Astrocyte (in vitro differentiated cells and primary cell): ENCODE measurements at regions not wholly inside any gene's neighbourhood (a gene's known extent, or its start where the extent isn't known, plus 50 kb on each side); places are given as distances from the start of the nearest gene placed in this dataset.

ENCODE experiments used
- DNase-seq: peaks from one replicate; pipeline ENCODE4 v3.0.0-alpha.2; 2010; ENCODE audit warnings: low read depth
- FAIRE-seq: peaks from 2 replicates; lab custom pipeline; 2011; peaks lifted over from hg19 to GRCh38; lab: Jason Lieb, UNC
- H2AFZ ChIP-seq: 2 replicates; pipeline ENCODE4 v1.6.0; 2012; ENCODE audit warnings: low read depth, low read length, inconsistent platforms
- H3K27ac ChIP-seq: 2 replicates; pipeline ENCODE4 v1.5.1; 2011; ENCODE audit warnings: low read depth, low read length, inconsistent platforms
- H3K27me3 ChIP-seq: 2 replicates; pipeline ENCODE4 v1.6.0; 2011; ENCODE audit warnings: low read length, inconsistent platforms; ENCODE audit not compliant: insufficient read depth
- H3K36me3 ChIP-seq: 2 replicates; pipeline ENCODE4 v1.5.1; 2011; ENCODE audit warnings: low read length, inconsistent platforms; ENCODE audit not compliant: insufficient read depth
- H3K4me1 ChIP-seq: 2 replicates; pipeline ENCODE4 v1.5.1; 2011; ENCODE audit warnings: low read length, inconsistent platforms; ENCODE audit not compliant: insufficient read depth
- H3K4me2 ChIP-seq: 2 replicates; pipeline ENCODE4 v1.6.0; 2012; ENCODE audit warnings: low read length, inconsistent platforms
- H3K4me3 ChIP-seq: 2 replicates; pipeline ENCODE4 v1.5.1; 2011; ENCODE audit warnings: low read depth, mild to moderate bottlenecking, low read length, inconsistent platforms; ENCODE audit not compliant: insufficient read depth
- H3K79me2 ChIP-seq: 2 replicates; pipeline ENCODE4 v1.6.0; 2012; ENCODE audit warnings: mild to moderate bottlenecking, low read length, inconsistent platforms; ENCODE audit not compliant: insufficient read depth
- H3K9ac ChIP-seq: 2 replicates; pipeline ENCODE4 v1.6.0; 2012; ENCODE audit warnings: mild to moderate bottlenecking, low read length, inconsistent platforms
- H3K9me3 ChIP-seq: 2 replicates; pipeline ENCODE4 v1.5.1; 2012; ENCODE audit warnings: low read depth, mild to moderate bottlenecking, low read length, inconsistent platforms; ENCODE audit not compliant: insufficient read depth
- H4K20me1 ChIP-seq: 2 replicates; pipeline ENCODE4 v1.6.0; 2012; ENCODE audit warnings: low read length, inconsistent platforms; ENCODE audit not compliant: insufficient read depth
- H3K27ac Mint-ChIP-seq: one replicate; pipeline ENCODE4 v1.8.0; 2021; ENCODE audit warnings: mild to moderate bottlenecking, mixed read lengths; ENCODE audit not compliant: unreplicated experiment
- H3K27me3 Mint-ChIP-seq: one replicate; pipeline ENCODE4 v1.8.0; 2021; ENCODE audit warnings: low read depth, mixed read lengths; ENCODE audit not compliant: unreplicated experiment
- H3K36me3 Mint-ChIP-seq: one replicate; pipeline ENCODE4 v1.8.0; 2021; ENCODE audit warnings: low read depth, mixed read lengths; ENCODE audit not compliant: unreplicated experiment
- H3K4me1 Mint-ChIP-seq: one replicate; pipeline ENCODE4 v1.8.0; 2021; ENCODE audit warnings: low read depth, mixed read lengths; ENCODE audit not compliant: unreplicated experiment
- H3K4me3 Mint-ChIP-seq: one replicate; pipeline ENCODE4 v1.8.0; 2021; ENCODE audit warnings: mild to moderate bottlenecking, moderate library complexity, mixed read lengths; ENCODE audit not compliant: unreplicated experiment
- H3K9me3 Mint-ChIP-seq: one replicate; pipeline ENCODE4 v1.8.0; 2021; ENCODE audit warnings: mild to moderate bottlenecking, mixed read lengths; ENCODE audit not compliant: unreplicated experiment
- CTCF ChIP-seq: IDR thresholded peaks from 2 replicates; pipeline ENCODE4 v1.5.1; 2011; ENCODE audit warnings: low read depth, mild to moderate bottlenecking, inconsistent platforms, low read length, moderate library complexity; ENCODE audit not compliant: insufficient read depth
- EZH2 ChIP-seq: IDR thresholded peaks from 2 replicates; pipeline ENCODE4 v1.6.1; 2012; ENCODE audit warnings: mild to moderate bottlenecking, low read length, inconsistent platforms; ENCODE audit not compliant: insufficient read depth

- DNase-seq (no peak), FAIRE-seq (no peak)
- no peaks in the 10 kb centered on the region for H3K27me3 Mint-ChIP-seq
- Histone ChIP-seq H3K9ac (no peak overlapping the region), H3K36me3 (no peaks in the 10 kb centered on the region), H4K20me1 (no peaks in the 10 kb centered on the region), H2AFZ (no peak overlapping the region), H3K79me2 (no peaks in the 10 kb centered on the region), H3K9me3 (no peaks in the 10 kb centered on the region), H3K27ac (no peak overlapping the region), H3K4me3 (no peak overlapping the region), H3K4me1 (no peaks in the 10 kb centered on the region), H3K27me3 (no peaks in the 10 kb centered on the region), H3K4me2 (no peak overlapping the region)
- no peak overlapping the region for H3K27ac Mint-ChIP-seq
- no peaks in the 10 kb centered on the region for H3K9me3 Mint-ChIP-seq
- H3K36me3 Mint-ChIP-seq: no peaks in the 10 kb centered on the region
- H3K4me3 Mint-ChIP-seq: no peak overlapping the region
- H3K4me1 Mint-ChIP-seq: peaks cover 1% of the 10 kb centered on the region
- TF ChIP-seq CTCF (no peak), EZH2 (no peak)
Measured at GRCh38 chr5:74927336-74927735, 61.1 kb upstream of the FAM169A start.

- no peaks in the 10 kb centered on the region for H3K27me3 Mint-ChIP-seq
- peaks cover 1% of the 10 kb centered on the region for H3K4me1 Mint-ChIP-seq
- Histone ChIP-seq H3K4me2 (no peak overlapping the region), H3K27ac (no peak overlapping the region), H3K4me3 (no peak overlapping the region), H3K27me3 (no peaks in the 10 kb centered on the region), H3K4me1 (no peaks in the 10 kb centered on the region), H4K20me1 (no peaks in the 10 kb centered on the region), H3K36me3 (no peaks in the 10 kb centered on the region), H2AFZ (no peak overlapping the region), H3K9me3 (peaks cover 6% of the 10 kb centered on the region), H3K9ac (no peak overlapping the region), H3K79me2 (no peaks in the 10 kb centered on the region)
- H3K36me3 Mint-ChIP-seq: peaks cover 2% of the 10 kb centered on the region
- DNase-seq (peak; percentile 41), FAIRE-seq (no peak)
- H3K27ac Mint-ChIP-seq: no peak overlapping the region
- H3K4me3 Mint-ChIP-seq: no peak overlapping the region
- peak; percentile 65 for TF ChIP-seq CTCF
- no peak for TF ChIP-seq EZH2
- H3K9me3 Mint-ChIP-seq: peaks cover 8% of the 10 kb centered on the region
Measured at GRCh38 chr5:74919487-74919886, 53.3 kb upstream of the FAM169A start.

GRCh38 chr5:74919041-74919440 lies 52.9 kb upstream of the FAM169A start:
- Mint-ChIP-seq H3K27ac (no peak overlapping the region), H3K4me3 (no peak overlapping the region), H3K4me1 (peaks cover 1% of the 10 kb centered on the region), H3K36me3 (peaks cover 2% of the 10 kb centered on the region), H3K9me3 (peaks cover 8% of the 10 kb centered on the region), H3K27me3 (no peaks in the 10 kb centered on the region)
- Histone ChIP-seq H4K20me1 (no peaks in the 10 kb centered on the region), H3K4me2 (no peak overlapping the region), H3K79me2 (no peaks in the 10 kb centered on the region), H3K4me3 (no peak overlapping the region), H3K9ac (no peak overlapping the region), H3K27me3 (no peaks in the 10 kb centered on the region), H3K27ac (no peak overlapping the region), H3K36me3 (no peaks in the 10 kb centered on the region), H3K9me3 (peaks cover 6% of the 10 kb centered on the region), H2AFZ (no peak overlapping the region), H3K4me1 (no peaks in the 10 kb centered on the region)
- TF ChIP-seq CTCF (no peak), EZH2 (no peak)
- FAIRE-seq: no peak
- DNase-seq: no peak
